ENCODE measurements at regions not wholly inside any gene's neighbourhood (a gene's known extent, or its start where the extent isn't known, plus 50 kb on each side); places are given as distances from the start of the nearest gene placed in this dataset.

GRCh38 chr11:131204282-131204681, 166.1 kb upstream of the NTM start:
- no peak for TF ChIP-seq CTCF (IDR thresholded peaks at IDR 0.05)
- no peaks in the 10 kb centered on the region for H3K9me3 ChIP-seq
- ATAC-seq (no peak), DNase-seq (no peak)
- intact Hi-C loops (cut with DNase I, micrococcal nuclease): no loop called here
- no peaks in the 10 kb centered on the region for H3K4me1 ChIP-seq (ENCODE audit: low read depth)
- H3K4me3 ChIP-seq: no peak overlapping the region
- no peaks in the 10 kb centered on the region for H3K36me3 ChIP-seq (ENCODE audit: low read depth)

- H3K9me3 ChIP-seq: no peaks in the 10 kb centered on the region
- no peak for TF ChIP-seq CTCF (IDR thresholded peaks at IDR 0.05)
- intact Hi-C loops (cut with DNase I, micrococcal nuclease): no loop called here
- H3K36me3 ChIP-seq (ENCODE audit: low read depth): no peaks in the 10 kb centered on the region
- DNase-seq (no peak), ATAC-seq (no peak)
- H3K4me1 ChIP-seq (ENCODE audit: low read depth): no peaks in the 10 kb centered on the region
- H3K4me3 ChIP-seq: no peak overlapping the region
These were observed 165.5 kb upstream of the NTM start for GRCh38 chr11:131204765-131205380.

GRCh38 chr11:131206671-131207070, 163.7 kb upstream of the NTM start:
- H3K9me3 ChIP-seq: no peaks in the 10 kb centered on the region
- H3K4me1 ChIP-seq (ENCODE audit: low read depth): no peaks in the 10 kb centered on the region
- no peak overlapping the region for H3K4me3 ChIP-seq
- H3K36me3 ChIP-seq (ENCODE audit: low read depth): no peaks in the 10 kb centered on the region
- ATAC-seq: no peak
- no peak for DNase-seq
- no peak for TF ChIP-seq CTCF (IDR thresholded peaks at IDR 0.05)
- intact Hi-C loops (cut with DNase I, micrococcal nuclease): no loop called here

- Histone ChIP-seq H3K4me1 (ENCODE audit: low read depth) (no peaks in the 10 kb centered on the region), H3K4me3 (no peak overlapping the region), H3K36me3 (ENCODE audit: low read depth) (no peaks in the 10 kb centered on the region), H3K9me3 (no peaks in the 10 kb centered on the region)
- no peak for TF ChIP-seq CTCF (IDR thresholded peaks at IDR 0.05)
- intact Hi-C loops (cut with DNase I, micrococcal nuclease): no loop called here
- no peak for DNase-seq
- ATAC-seq: no peak
These were observed 162.5 kb upstream of the NTM start for GRCh38 chr11:131207901-131208300.

GRCh38 chr11:131217313-131218310, 152.8 kb upstream of the NTM start:
- Histone ChIP-seq H3K36me3 (ENCODE audit: low read depth) (no peaks in the 10 kb centered on the region), H3K9me3 (no peaks in the 10 kb centered on the region), H3K4me3 (no peak overlapping the region), H3K4me1 (ENCODE audit: low read depth) (no peaks in the 10 kb centered on the region)
- no peak for TF ChIP-seq CTCF (IDR thresholded peaks at IDR 0.05)
- intact Hi-C loops (cut with DNase I, micrococcal nuclease): no loop called here
- ATAC-seq: no peak
- no peak for DNase-seq
